DND-41 (cell line): ENCODE measurements at regions not wholly inside any gene's neighbourhood (a gene's known extent, or its start where the extent isn't known, plus 50 kb on each side); places are given as distances from the start of the nearest gene placed in this dataset.

ENCODE experiments used
- ATAC-seq: fragments of 200-7000 bp; cut with Tn5 transposase; 3 replicates; pipeline ENCODE4 v1.9.1; 2021; ENCODE audit warnings: low read depth; ENCODE audit not compliant: insufficient read depth
- DNase-seq: peaks from one replicate; pipeline ENCODE4 v3.0.0-alpha.2; 2020
- H2AFZ ChIP-seq: 2 replicates; pipeline ENCODE4 v1.6.0; 2012; ENCODE audit warnings: low read depth, low read length
- H3K27ac ChIP-seq: 2 replicates; pipeline ENCODE4 v1.5.1; 2012; ENCODE audit warnings: low read length, inconsistent platforms
- H3K27me3 ChIP-seq: fragments of 200-600 bp; sonication (generic); 2 replicates; pipeline ENCODE4 v1.6.0; 2012; ENCODE audit warnings: low read length, mild to moderate bottlenecking, inconsistent platforms; ENCODE audit not compliant: insufficient read depth, poor library complexity
- H3K36me3 ChIP-seq: 2 replicates; pipeline ENCODE4 v1.5.1; 2012; ENCODE audit warnings: low read length, inconsistent platforms; ENCODE audit not compliant: insufficient read depth
- H3K4me1 ChIP-seq: 2 replicates; pipeline ENCODE4 v1.5.1; 2012; ENCODE audit warnings: mild to moderate bottlenecking, low read length; ENCODE audit not compliant: insufficient read depth
- H3K4me2 ChIP-seq: 2 replicates; pipeline ENCODE4 v1.6.0; 2012; ENCODE audit warnings: mild to moderate bottlenecking, moderate library complexity, low read length, inconsistent platforms; ENCODE audit not compliant: insufficient read depth
- H3K4me3 ChIP-seq, 2 experiments: fragments of 200-600 bp in 1 of 2; shearing (Covaris generic) in 1 of 2; 2 replicates each; pipeline ENCODE4 v1.5.1; 2012 to 2016; ENCODE audit warnings: inconsistent platforms in 2 of 2, low read length in 2 of 2, mild to moderate bottlenecking in 2 of 2, low read depth in 1 of 2, moderate library complexity in 1 of 2
- H3K79me2 ChIP-seq: 2 replicates; pipeline ENCODE4 v1.6.0; 2012; ENCODE audit warnings: low read length, inconsistent platforms; ENCODE audit not compliant: insufficient read depth
- H3K9ac ChIP-seq: 2 replicates; pipeline ENCODE4 v1.6.0; 2012; ENCODE audit warnings: low read depth, mild to moderate bottlenecking, inconsistent platforms, low read length, moderate library complexity
- H3K9me3 ChIP-seq: 2 replicates; pipeline ENCODE4 v1.5.1; 2012; ENCODE audit warnings: low read length, moderate library complexity, mild to moderate bottlenecking, inconsistent platforms; ENCODE audit not compliant: insufficient read depth, severe bottlenecking
- H4K20me1 ChIP-seq: 2 replicates; pipeline ENCODE4 v1.6.0; 2012; ENCODE audit warnings: low read length; ENCODE audit not compliant: insufficient read depth
- EZH2 ChIP-seq: IDR thresholded peaks from 3 replicates; pipeline ENCODE4 v1.6.1; 2012; ENCODE audit warnings: borderline replicate concordance, low read depth, mild to moderate bottlenecking, moderate library complexity, low read length, inconsistent platforms; ENCODE audit not compliant: severe bottlenecking
- TF ChIP-seq, protein P1 (sequence below): IDR thresholded peaks from 2 replicates; pipeline ENCODE4 v1.5.1; 2012; ENCODE audit warnings: borderline replicate concordance, low read length, moderate library complexity, mild to moderate bottlenecking; ENCODE audit not compliant: poor library complexity, severe bottlenecking; ENCODE audit errors: extremely low read depth

DNA sequence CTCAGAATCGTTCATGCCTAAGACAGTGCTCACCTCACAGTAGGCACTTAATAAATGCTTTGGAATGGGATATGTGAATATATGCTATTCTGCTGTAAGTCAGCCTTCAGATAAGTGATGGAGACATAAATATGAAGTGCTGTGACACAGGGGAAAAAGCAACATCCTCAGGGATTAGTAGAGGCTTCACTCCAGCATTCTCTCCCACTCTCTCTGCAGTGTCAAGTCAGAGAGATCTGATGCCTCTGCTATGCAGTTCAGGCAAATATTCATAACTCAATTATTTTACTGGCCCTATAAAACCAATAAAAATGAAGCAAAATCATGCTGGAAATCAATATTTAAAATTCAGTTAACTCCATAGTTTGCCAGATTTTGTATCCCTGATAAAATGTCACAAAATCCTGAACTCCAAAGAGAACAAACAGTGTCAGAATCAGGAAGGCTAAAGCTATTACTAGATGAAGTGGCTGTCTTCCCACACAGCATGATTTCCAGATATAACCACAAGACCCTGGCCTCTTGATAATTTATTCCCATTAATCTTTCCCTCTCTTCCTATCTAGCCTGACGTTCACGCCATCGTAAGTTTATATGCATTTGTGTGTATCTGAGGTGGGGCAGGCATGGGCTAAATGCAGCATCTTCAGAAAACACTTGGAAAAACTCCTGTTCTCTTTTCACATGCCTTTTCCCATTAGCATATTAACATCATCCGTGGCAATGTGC is 278.9 kb upstream of the ATP11B start:
- Histone ChIP-seq H3K4me3 (no peak overlapping the region), H4K20me1 (no peaks in the 10 kb centered on the region), H3K79me2 (no peaks in the 10 kb centered on the region), H3K4me2 (no peak overlapping the region), H2AFZ (no peak overlapping the region), H3K4me1 (no peaks in the 10 kb centered on the region), H3K27me3 (peaks cover 11% of the 10 kb centered on the region), H3K9ac (no peak overlapping the region), H3K27ac (no peak overlapping the region), H3K36me3 (no peaks in the 10 kb centered on the region), H3K9me3 (no peaks in the 10 kb centered on the region)
- DNase-seq (no peak), ATAC-seq (no peak)
- no peak for TF ChIP-seq EZH2
- TF ChIP-seq, protein P1, sequence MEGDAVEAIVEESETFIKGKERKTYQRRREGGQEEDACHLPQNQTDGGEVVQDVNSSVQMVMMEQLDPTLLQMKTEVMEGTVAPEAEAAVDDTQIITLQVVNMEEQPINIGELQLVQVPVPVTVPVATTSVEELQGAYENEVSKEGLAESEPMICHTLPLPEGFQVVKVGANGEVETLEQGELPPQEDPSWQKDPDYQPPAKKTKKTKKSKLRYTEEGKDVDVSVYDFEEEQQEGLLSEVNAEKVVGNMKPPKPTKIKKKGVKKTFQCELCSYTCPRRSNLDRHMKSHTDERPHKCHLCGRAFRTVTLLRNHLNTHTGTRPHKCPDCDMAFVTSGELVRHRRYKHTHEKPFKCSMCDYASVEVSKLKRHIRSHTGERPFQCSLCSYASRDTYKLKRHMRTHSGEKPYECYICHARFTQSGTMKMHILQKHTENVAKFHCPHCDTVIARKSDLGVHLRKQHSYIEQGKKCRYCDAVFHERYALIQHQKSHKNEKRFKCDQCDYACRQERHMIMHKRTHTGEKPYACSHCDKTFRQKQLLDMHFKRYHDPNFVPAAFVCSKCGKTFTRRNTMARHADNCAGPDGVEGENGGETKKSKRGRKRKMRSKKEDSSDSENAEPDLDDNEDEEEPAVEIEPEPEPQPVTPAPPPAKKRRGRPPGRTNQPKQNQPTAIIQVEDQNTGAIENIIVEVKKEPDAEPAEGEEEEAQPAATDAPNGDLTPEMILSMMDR = no peak

DNA sequence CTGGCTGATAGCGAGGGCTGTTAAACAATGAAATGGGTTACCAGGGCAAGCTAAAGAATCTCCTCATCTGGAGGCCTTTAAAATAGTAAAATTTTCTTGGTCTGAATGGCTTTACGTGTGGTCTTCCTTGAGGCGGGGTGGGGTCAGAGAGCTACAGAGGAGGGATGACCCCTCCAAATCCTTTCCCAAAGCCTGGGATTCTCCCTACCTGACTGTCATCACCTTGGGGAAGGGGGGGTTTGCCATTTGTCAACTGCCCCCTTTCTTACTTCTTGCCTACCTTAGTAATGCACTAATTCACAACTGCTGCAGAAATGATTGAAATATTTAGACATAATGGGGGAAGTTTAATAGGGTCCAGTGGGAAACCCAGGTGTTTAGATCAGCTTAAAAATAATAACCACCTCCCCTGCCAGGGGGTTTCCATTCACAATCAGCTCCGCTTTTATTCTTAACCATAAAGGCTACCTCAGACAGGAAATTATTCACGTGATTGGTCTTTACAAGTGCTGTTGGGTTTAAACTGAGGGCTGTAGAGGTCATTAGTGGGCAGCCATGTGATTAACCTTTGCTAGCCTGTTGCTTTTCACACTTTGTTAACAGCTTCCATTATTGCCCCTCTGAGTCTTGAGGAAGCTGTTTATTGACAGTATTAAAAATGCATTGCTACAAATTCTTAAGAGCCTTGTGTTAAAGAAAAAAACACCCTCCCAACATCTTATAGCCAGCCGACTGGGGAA is 276.5 kb upstream of the ATP11B start:
- Histone ChIP-seq H3K27me3 (peaks cover 4% of the 10 kb centered on the region), H3K27ac (no peak overlapping the region), H3K4me1 (no peaks in the 10 kb centered on the region), H4K20me1 (no peaks in the 10 kb centered on the region), H3K79me2 (no peaks in the 10 kb centered on the region), H3K9ac (no peak overlapping the region), H2AFZ (no peak overlapping the region), H3K4me3 (no peak overlapping the region), H3K4me2 (no peak overlapping the region), H3K36me3 (no peaks in the 10 kb centered on the region), H3K9me3 (no peaks in the 10 kb centered on the region)
- no peak for ATAC-seq
- no peak for DNase-seq
- TF ChIP-seq, protein P1 = no peak
- no peak for TF ChIP-seq EZH2

DNA sequence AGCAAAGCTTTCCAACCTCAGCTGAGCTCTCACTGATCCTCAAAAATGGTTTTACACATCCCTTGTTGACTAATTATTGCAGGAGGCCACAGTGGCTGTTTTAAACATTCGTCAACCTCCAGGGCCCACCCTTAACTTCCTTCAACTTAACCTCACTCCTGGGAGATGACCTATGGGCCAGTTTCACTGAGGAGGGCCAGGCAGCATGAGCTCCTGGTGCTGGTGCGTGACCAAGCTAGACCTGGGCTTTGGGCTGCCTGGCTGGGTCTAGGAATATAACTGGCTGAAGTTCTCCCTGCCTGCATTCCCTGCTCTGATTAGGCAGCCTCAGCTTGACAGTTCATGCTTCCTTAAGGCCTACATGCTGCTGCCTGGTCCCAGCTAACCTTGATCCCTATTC is 273.7 kb upstream of the ATP11B start:
- H3K79me2 ChIP-seq = no peaks in the 10 kb centered on the region
- H2AFZ ChIP-seq = no peak overlapping the region
- H3K4me2 ChIP-seq = no peak overlapping the region
- TF ChIP-seq, protein P1 = no peak
- TF ChIP-seq EZH2 = no peak
- no peaks in the 10 kb centered on the region for H3K36me3 ChIP-seq
- no peaks in the 10 kb centered on the region for H3K27me3 ChIP-seq
- H3K9me3 ChIP-seq = no peaks in the 10 kb centered on the region
- no peak for ATAC-seq
- no peak overlapping the region for H3K27ac ChIP-seq
- H3K9ac ChIP-seq = no peak overlapping the region
- no peaks in the 10 kb centered on the region for H4K20me1 ChIP-seq
- H3K4me3 ChIP-seq = no peak overlapping the region
- no peak for DNase-seq
- H3K4me1 ChIP-seq = no peaks in the 10 kb centered on the region
